ENCODE measurements at regions not wholly inside any gene's neighbourhood (a gene's known extent, or its start where the extent isn't known, plus 50 kb on each side); places are given as distances from the start of the nearest gene placed in this dataset.

DNA sequence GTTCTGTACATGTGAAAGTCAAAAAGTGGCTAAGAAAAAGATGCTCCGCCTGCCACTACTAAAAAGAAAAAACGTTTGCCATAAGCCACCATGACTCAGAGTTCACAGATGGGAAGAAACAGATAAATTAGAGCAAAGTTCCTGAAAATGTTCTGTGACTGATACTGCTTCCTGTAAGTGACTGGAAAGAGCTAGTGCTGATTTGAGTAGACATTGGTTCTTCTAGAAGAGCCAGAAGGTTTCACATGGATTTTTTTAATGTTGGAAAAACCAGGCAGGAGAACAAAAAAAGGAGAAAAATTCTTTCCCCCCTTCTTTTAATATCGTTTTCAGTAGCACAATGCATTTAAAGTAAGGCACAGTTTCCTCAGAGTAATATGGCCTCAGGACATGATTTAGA, 221.4 kb downstream of the HLX start:
- DNase-seq, result peak; percentile 89
- H3K9me3 ChIP-seq (ENCODE audit: low read length), result no peaks in the 10 kb centered on the region
- no peaks in the 10 kb centered on the region for H3K36me3 ChIP-seq (ENCODE audit: low read depth, low read length)
- H3K4me3 ChIP-seq (ENCODE audit: low read length), result no peak overlapping the region
- H3K79me2 ChIP-seq (ENCODE audit: low read length), result no peaks in the 10 kb centered on the region
- no TSS peak for BruUV-seq (replicated peaks)
- ATAC-seq, result peak; percentile 62
- TF ChIP-seq CTCF (conservative IDR thresholded peaks at IDR 0.05; ENCODE audit: low read depth, low read length), result no peak
- TF ChIP-seq EZH2phosphoT487 (IDR thresholded peaks at IDR 0.05; ENCODE audit: borderline replicate concordance, low read length), result no peak
- no peak for TF ChIP-seq EZH2 (IDR thresholded peaks at IDR 0.05; ENCODE audit: low read length, unreplicated experiment)
- no peak overlapping the region; the same call in 1 of the 2 replicates for H2AFZ ChIP-seq (ENCODE audit: low read length)
- H3F3A ChIP-seq (ENCODE audit: low read length, unreplicated experiment), result peaks cover 10% of the 10 kb centered on the region
- H3K9me2 ChIP-seq (replicated peaks; ENCODE audit: low read length), result no peaks in the 10 kb centered on the region
- peaks cover 58% of the 10 kb centered on the region for H3K4me1 ChIP-seq (ENCODE audit: insufficient read depth, low read length)
- ChIA-PET POLR2A (ENCODE audit: unreplicated experiment) (no interaction called here), CTCF (interaction anchor here (1.1 kb wide), 1 partner anchor 64 kb away, joined by 3 read pairs; no protein-coding TSS in a partner anchor)
- no peaks in the 10 kb centered on the region for H4K20me1 ChIP-seq (ENCODE audit: low read length)
- H3K27me3 ChIP-seq (ENCODE audit: low read length), result no peaks in the 10 kb centered on the region
- intact Hi-C loops (cut with micrococcal nuclease), result loop anchor here (1.0 to 5.0 kb wide), 3 partner anchors 12 to 193 kb away; no protein-coding TSS in a partner anchor
- H3K27ac ChIP-seq (ENCODE audit: low read length), result peak overlapping the region; percentile 62
- H3K9ac ChIP-seq (ENCODE audit: low read length), result no peak overlapping the region
- peak overlapping the region; percentile 57 for H3K4me2 ChIP-seq (ENCODE audit: low read length)

DNA sequence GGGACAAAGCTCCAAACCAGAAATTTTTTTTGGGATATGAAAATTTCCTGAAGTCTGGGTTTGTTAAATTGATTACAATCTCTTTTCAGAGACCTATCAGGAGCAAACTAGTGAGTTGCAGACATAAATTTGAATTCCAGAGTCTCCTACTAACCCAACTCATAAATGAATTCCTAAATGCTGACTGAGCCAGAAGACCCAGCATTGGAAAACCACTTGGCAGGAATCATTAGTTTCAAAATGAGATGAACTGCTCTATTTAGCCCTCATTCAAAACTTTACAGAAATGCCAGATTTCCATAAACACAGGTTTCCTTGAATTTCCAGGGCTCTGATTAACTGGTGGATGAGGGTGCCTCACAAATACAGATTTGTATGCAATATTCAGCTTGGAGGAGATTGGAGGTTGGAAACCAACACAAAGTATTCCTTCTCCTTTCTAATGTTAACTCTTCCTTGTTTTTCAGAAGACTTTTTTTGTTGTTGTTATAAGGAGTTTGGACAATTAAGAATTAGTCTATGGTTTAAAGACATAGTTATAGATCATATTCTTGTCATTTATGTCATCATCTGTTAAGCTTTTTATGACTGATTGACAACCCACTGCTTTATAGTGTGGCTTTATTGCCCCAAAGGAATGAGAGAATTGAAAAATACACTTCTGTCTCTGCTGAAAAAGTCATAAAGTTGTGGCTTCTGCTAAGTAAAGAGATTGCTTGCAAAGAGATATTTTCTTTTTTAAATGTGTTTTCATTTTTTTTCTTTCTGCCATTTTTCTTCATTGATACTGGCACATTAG, 222.8 kb downstream of the HLX start:
- peak overlapping the region; percentile 57 for H3K4me2 ChIP-seq (ENCODE audit: low read length)
- peak overlapping the region; percentile 62 for H3K27ac ChIP-seq (ENCODE audit: low read length)
- no peak overlapping the region for H2AFZ ChIP-seq (ENCODE audit: low read length)
- intact Hi-C loops (cut with micrococcal nuclease), result loop anchor here (5.0 kb wide), 2 partner anchors 100 to 195 kb away; no protein-coding TSS in a partner anchor
- peaks cover 58% of the 10 kb centered on the region for H3K4me1 ChIP-seq (ENCODE audit: insufficient read depth, low read length)
- no peak overlapping the region for H3K4me3 ChIP-seq (ENCODE audit: low read length)
- H3K79me2 ChIP-seq (ENCODE audit: low read length), result no peaks in the 10 kb centered on the region
- no peaks in the 10 kb centered on the region for H3K36me3 ChIP-seq (ENCODE audit: low read depth, low read length)
- no TSS peak for BruUV-seq (replicated peaks)
- peak; percentile 52 for ATAC-seq
- POLR2A ChIA-PET (ENCODE audit: unreplicated experiment), result no interaction called here
- no peaks in the 10 kb centered on the region for H3K27me3 ChIP-seq (ENCODE audit: low read length)
- CTCF ChIA-PET, result no interaction called here
- no peak overlapping the region for H3K9ac ChIP-seq (ENCODE audit: low read length)
- H3K9me2 ChIP-seq (replicated peaks; ENCODE audit: low read length), result no peaks in the 10 kb centered on the region
- peak; percentile 79 for DNase-seq
- TF ChIP-seq CTCF (conservative IDR thresholded peaks at IDR 0.05; ENCODE audit: low read depth, low read length) (no peak), EZH2phosphoT487 (IDR thresholded peaks at IDR 0.05; ENCODE audit: borderline replicate concordance, low read length) (no peak), EZH2 (IDR thresholded peaks at IDR 0.05; ENCODE audit: low read length, unreplicated experiment) (no peak)
- H4K20me1 ChIP-seq (ENCODE audit: low read length), result no peaks in the 10 kb centered on the region
- H3F3A ChIP-seq (ENCODE audit: low read length, unreplicated experiment), result peaks cover 10% of the 10 kb centered on the region
- no peaks in the 10 kb centered on the region for H3K9me3 ChIP-seq (ENCODE audit: low read length)

- TF ChIP-seq EZH2phosphoT487 (IDR thresholded peaks at IDR 0.05; ENCODE audit: borderline replicate concordance, low read length) (no peak), EZH2 (IDR thresholded peaks at IDR 0.05; ENCODE audit: low read length, unreplicated experiment) (no peak), CTCF (conservative IDR thresholded peaks at IDR 0.05; ENCODE audit: low read depth, low read length) (no peak)
- Histone ChIP-seq H4K20me1 (ENCODE audit: low read length) (no peaks in the 10 kb centered on the region), H3K4me2 (ENCODE audit: low read length) (no peak overlapping the region), H3K9me2 (replicated peaks; ENCODE audit: low read length) (no peaks in the 10 kb centered on the region), H3K9me3 (ENCODE audit: low read length) (no peaks in the 10 kb centered on the region), H3K9ac (ENCODE audit: low read length) (no peak overlapping the region), H3K27ac (ENCODE audit: low read length) (no peak overlapping the region), H3F3A (ENCODE audit: low read length, unreplicated experiment) (peaks cover 10% of the 10 kb centered on the region), H3K36me3 (ENCODE audit: low read depth, low read length) (no peaks in the 10 kb centered on the region), H3K27me3 (ENCODE audit: low read length) (no peaks in the 10 kb centered on the region), H3K4me3 (ENCODE audit: low read length) (no peak overlapping the region), H2AFZ (ENCODE audit: low read length) (no peak overlapping the region), H3K79me2 (ENCODE audit: low read length) (no peaks in the 10 kb centered on the region), H3K4me1 (ENCODE audit: insufficient read depth, low read length) (peaks cover 33% of the 10 kb centered on the region)
- no TSS peak for BruUV-seq (replicated peaks)
- POLR2A ChIA-PET (ENCODE audit: unreplicated experiment), result no interaction called here
- no peak for ATAC-seq
- intact Hi-C loops (cut with micrococcal nuclease), result loop anchor here (5.0 kb wide), 2 partner anchors 98 to 197 kb away; no protein-coding TSS in a partner anchor
- CTCF ChIA-PET, result no interaction called here
- DNase-seq, result no peak
These were observed 225.4 kb downstream of the HLX start for GRCh38 chr1:221104596-221104995.

Measured in PC-3 (cell line).